Common myeloid progenitor, CD34-positive (primary cell): ENCODE measurements at regions not wholly inside any gene's neighbourhood (a gene's known extent, or its start where the extent isn't known, plus 50 kb on each side); places are given as distances from the start of the nearest gene placed in this dataset.

Source experiments
- CTCF ChIA-PET: fragments of 350-600 bp; sonication (Branson Sonifier 250); formaldehyde crosslinking; loops from one replicate; lab custom pipeline; 2021; ENCODE audit warnings: antibody characterized with exemption; lab: Charles Lee
- POLR2A ChIA-PET: fragments of 350-600 bp; sonication (Branson Sonifier 250); formaldehyde crosslinking; loops from one replicate; lab custom pipeline; 2021; ENCODE audit warnings: antibody characterized with exemption; lab: Charles Lee
- DNase-seq, 3 donors: peaks; one replicate each; pipeline versions ENCODE4 v3.0.0 to v3.0.0-alpha.2; 2013
- H3K27ac ChIP-seq, 2 experiments: 1 replicate in 1 of 2; 2 replicates in 1 of 2; pipeline ENCODE4 v1.7.0; 2013; ENCODE audit warnings: inconsistent platforms in 2 of 2, low read length in 2 of 2, mild to moderate bottlenecking in 2 of 2, low read depth in 1 of 2, moderate library complexity in 1 of 2; ENCODE audit not compliant: severe bottlenecking in 2 of 2, insufficient read depth in 1 of 2, poor library complexity in 1 of 2
- H3K27me3 ChIP-seq, 5 experiments: replicated peaks in 2 of 5; 1 replicate in 3 of 5; 2 replicates in 2 of 5; pipeline versions ENCODE4 v1.6.1 to v1.7.0; 2013; ENCODE audit warnings: low read length in 4 of 5, mild to moderate bottlenecking in 2 of 5, moderate library complexity in 2 of 5, inconsistent platforms in 1 of 5; ENCODE audit not compliant: insufficient read depth in 5 of 5, control insufficient read depth in 4 of 5
- H3K36me3 ChIP-seq, 4 experiments: 1 replicate in 2 of 4; 2 replicates in 2 of 4; pipeline versions ENCODE4 v1.6.1 to v1.7.0; 2013; ENCODE audit warnings: low read length in 3 of 4, control low read depth in 1 of 4, mild to moderate bottlenecking in 1 of 4; ENCODE audit not compliant: control insufficient read depth in 4 of 4, insufficient read depth in 4 of 4
- H3K4me1 ChIP-seq, 4 experiments: 1 replicate in 3 of 4; 2 replicates in 1 of 4; pipeline versions ENCODE4 v1.6.1 to v1.7.1; 2013; ENCODE audit warnings: low read length in 3 of 4, mild to moderate bottlenecking in 3 of 4, control low read depth in 1 of 4, inconsistent platforms in 1 of 4, moderate library complexity in 1 of 4; ENCODE audit not compliant: control insufficient read depth in 4 of 4, insufficient read depth in 4 of 4; ENCODE audit errors: control extremely low read depth in 1 of 4
- H3K4me3 ChIP-seq, 7 experiments: 1 replicate in 4 of 7; 2 replicates in 3 of 7; pipeline versions ENCODE4 v1.5.1 to v1.7.0; 2013; ENCODE audit warnings: mild to moderate bottlenecking in 7 of 7, low read length in 6 of 7, moderate library complexity in 6 of 7, inconsistent platforms in 2 of 7, low read depth in 2 of 7, control low read depth in 1 of 7; ENCODE audit not compliant: insufficient read depth in 4 of 7, control insufficient read depth in 1 of 7; ENCODE audit errors: extremely low read depth in 1 of 7
- H3K9me3 ChIP-seq, 5 experiments: 1 replicate in 4 of 5; 2 replicates in 1 of 5; pipeline versions ENCODE4 v1.6.1 to v1.7.1; 2013; ENCODE audit warnings: low read length in 4 of 5, mild to moderate bottlenecking in 2 of 5, inconsistent platforms in 1 of 5, low read depth in 1 of 5, moderate library complexity in 1 of 5; ENCODE audit not compliant: control insufficient read depth in 4 of 5, insufficient read depth in 2 of 5; ENCODE audit errors: control extremely low read depth in 1 of 5
- WGBS: methylation state at CpG from one replicate; pipeline ENCODE4 v1.1.5; 2013; ENCODE audit not compliant: insufficient coverage; 5-methylcytosine and 5-hydroxymethylcytosine counted together

DNA sequence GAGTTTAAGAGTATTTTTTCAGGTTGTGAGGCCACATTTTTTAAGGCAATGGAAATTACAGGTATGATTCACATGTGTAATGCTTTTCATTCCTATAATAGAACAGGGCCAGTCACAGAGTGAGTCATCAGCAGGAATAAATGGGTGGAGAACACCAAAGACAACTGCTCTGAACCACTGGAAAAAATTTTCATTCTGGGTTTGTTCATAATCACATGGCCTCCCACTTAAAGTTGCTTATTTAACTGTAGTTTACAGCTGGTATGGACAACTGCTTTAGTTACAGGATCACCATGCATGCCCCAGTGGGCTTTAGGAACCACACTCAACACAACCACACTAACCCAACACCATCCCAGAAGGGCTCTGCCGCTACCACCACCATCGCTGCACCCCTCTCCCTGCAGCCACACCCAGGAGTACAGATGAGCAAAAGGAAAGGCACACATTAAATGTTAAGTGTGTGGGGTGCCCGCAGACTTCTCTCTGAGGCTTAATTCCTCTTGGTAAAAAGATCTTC, 107.0 kb upstream of the DST start:
- ChIA-PET POLR2A (no interaction called here), CTCF (interaction anchor here (1.3 kb wide), 2 partner anchors 40 to 112 kb away, joined by 3 read pairs; no protein-coding TSS in a partner anchor)
- H3K4me3 ChIP-seq, result no peak overlapping the region
- no peak overlapping the region for H3K27ac ChIP-seq
- no peaks in the 10 kb centered on the region for H3K4me1 ChIP-seq
- no CpG with 5 or more reads among the region's 3 CpGs for WGBS
- no peaks in the 10 kb centered on the region for H3K27me3 ChIP-seq
- DNase-seq, result no peak
- H3K9me3 ChIP-seq, result no peaks in the 10 kb centered on the region
- H3K36me3 ChIP-seq, result no peaks in the 10 kb centered on the region

DNA sequence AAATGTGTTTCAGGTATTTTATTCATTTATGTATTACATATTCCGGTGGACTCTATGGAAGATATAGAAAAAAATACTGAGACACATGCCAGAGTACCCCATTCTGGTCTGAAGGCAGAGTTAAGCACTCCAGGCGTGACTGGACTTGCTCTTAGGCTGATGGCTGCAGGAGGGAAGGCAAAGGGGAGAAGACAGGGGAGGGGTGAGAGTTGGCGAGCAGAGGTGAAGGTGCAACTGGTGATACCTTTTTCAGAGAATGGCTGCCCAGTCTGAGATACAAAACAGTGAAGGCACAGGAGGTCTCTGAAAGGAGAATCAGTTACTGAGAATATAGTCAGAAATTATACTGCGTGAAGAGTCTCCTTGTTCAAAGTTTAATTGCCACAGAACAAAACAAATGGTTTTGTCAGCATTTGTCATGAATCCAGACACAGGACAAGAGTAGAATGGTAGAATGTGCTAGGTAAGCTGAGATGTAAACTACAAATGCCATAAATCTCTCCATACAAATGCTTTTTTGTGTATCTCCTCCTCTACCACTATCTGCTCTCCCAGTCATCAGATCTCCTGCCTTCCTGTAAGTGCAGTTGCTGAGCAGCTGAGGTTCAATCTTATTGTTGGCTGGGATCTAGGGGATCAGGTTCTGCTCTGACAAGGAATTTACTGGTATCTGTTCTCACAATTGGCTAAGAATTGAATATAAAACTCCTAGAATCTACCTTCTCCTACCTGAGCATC, 104.2 kb upstream of the DST start:
- DNase-seq, result no peak
- Histone ChIP-seq H3K4me1 (peaks cover 0 to 3% (median 1%) of the 10 kb centered on the region in 4 experiments), H3K27me3 (no peaks in the 10 kb centered on the region), H3K4me3 (no peak overlapping the region), H3K27ac (no peak overlapping the region), H3K9me3 (no peaks in the 10 kb centered on the region), H3K36me3 (no peaks in the 10 kb centered on the region)
- ChIA-PET POLR2A (interaction anchor here (0.6 kb wide), 1 partner anchor 20 kb away, joined by 4 read pairs; no protein-coding TSS in a partner anchor), CTCF (interaction anchor here (1.1 kb wide), 2 partner anchors 9 to 14 kb away, joined by 3 read pairs; no protein-coding TSS in a partner anchor)
- WGBS, result 97% methylated on average over 3 of the region's 4 CpGs

DNA sequence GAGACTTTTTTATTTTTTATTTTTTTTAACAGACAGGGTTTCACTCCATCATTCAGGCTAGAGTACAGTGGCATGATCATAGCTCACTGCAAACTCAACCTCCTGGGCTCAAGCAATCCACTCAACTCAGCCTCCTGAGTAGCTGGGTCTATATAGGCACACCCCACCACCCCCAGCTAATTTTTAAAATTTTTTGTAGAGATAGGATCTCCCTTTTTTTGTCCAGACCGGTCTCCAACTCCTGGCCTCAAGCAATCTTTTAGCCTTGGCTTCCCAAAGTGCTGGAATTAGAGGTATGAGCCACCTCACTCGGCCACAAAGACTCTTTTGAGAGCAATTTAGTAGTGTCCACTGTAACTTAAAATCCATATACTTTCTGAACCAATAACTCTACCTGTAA, 103.3 kb upstream of the DST start:
- no peak overlapping the region for H3K4me3 ChIP-seq
- WGBS, result 92% methylated on average over 2 of the region's 2 CpGs
- H3K9me3 ChIP-seq, result no peaks in the 10 kb centered on the region
- ChIA-PET CTCF (interaction anchor here (1.7 to 2.8 kb wide), 4 partner anchors 12 to 110 kb away, joined by 4 to 13 read pairs (median 10); no protein-coding TSS in a partner anchor), POLR2A (no interaction called here)
- DNase-seq, result no peak
- H3K27me3 ChIP-seq, result no peaks in the 10 kb centered on the region
- peaks cover 0 to 3% (median 1%) of the 10 kb centered on the region in 4 experiments for H3K4me1 ChIP-seq
- no peaks in the 10 kb centered on the region for H3K36me3 ChIP-seq
- H3K27ac ChIP-seq, result no peak overlapping the region

DNA sequence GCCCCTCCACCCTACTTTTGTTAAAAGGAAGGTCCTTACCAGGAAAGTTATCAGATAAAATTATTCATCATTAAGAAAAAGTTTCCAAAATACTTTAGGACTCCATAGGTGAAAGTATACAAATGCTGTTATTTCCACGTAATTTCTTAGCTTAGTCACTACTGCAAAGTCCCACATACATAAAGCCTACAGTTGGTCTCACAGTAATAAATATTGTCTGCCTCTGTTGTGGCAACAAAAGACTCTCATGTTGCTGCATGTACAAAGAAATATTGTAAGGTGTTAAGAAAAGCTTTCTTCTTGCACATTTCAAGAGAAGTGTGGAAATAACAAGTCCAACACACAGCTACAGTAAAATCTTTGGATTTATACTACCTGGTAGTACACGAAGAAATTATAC, 102.4 kb upstream of the DST start:
- Histone ChIP-seq H3K27ac (no peak overlapping the region), H3K36me3 (no peaks in the 10 kb centered on the region), H3K27me3 (no peaks in the 10 kb centered on the region), H3K4me3 (no peak overlapping the region), H3K4me1 (peaks cover 0 to 3% (median 1%) of the 10 kb centered on the region in 4 experiments), H3K9me3 (no peaks in the 10 kb centered on the region)
- DNase-seq, result no peak
- ChIA-PET CTCF (interaction anchor here (0.8 to 2.8 kb wide), 7 partner anchors 11 to 110 kb away, joined by 3 to 13 read pairs (median 4); no protein-coding TSS in a partner anchor), POLR2A (no interaction called here)
- 86% methylated on average over 1 of the region's 2 CpGs for WGBS

DNA sequence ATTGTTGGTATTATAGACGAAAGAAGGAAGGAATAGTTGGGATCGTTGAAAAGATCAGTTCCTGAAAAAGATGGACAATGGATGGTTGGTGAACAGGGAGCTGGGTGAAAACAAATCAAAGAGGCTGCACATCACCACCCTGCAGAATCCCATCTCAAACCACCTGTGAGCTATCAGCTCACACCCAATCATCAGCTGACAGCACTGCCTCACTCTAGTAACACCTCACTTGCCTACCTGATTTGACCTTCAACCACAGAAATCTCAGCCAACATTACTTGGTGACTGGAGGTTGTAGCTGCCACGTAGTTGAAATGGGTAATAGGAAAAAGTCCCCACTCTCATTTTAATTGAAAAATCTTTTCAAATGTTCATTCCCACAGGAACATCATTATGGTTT, 101.8 kb upstream of the DST start:
- Histone ChIP-seq H3K4me3 (no peak overlapping the region), H3K9me3 (no peaks in the 10 kb centered on the region), H3K27me3 (no peaks in the 10 kb centered on the region), H3K27ac (no peak overlapping the region), H3K4me1 (peaks cover 0 to 3% (median 1%) of the 10 kb centered on the region in 4 experiments), H3K36me3 (no peaks in the 10 kb centered on the region)
- DNase-seq, result no peak
- no CpG with 5 or more reads among the region's 3 CpGs for WGBS
- ChIA-PET CTCF (interaction anchor here (0.8 to 2.8 kb wide), 7 partner anchors 10 to 109 kb away, joined by 3 to 13 read pairs (median 4); no protein-coding TSS in a partner anchor), POLR2A (interaction anchor here (0.6 to 0.7 kb wide), 2 partner anchors 8 to 90 kb away, joined by 3 read pairs; no protein-coding TSS in a partner anchor)

DNA sequence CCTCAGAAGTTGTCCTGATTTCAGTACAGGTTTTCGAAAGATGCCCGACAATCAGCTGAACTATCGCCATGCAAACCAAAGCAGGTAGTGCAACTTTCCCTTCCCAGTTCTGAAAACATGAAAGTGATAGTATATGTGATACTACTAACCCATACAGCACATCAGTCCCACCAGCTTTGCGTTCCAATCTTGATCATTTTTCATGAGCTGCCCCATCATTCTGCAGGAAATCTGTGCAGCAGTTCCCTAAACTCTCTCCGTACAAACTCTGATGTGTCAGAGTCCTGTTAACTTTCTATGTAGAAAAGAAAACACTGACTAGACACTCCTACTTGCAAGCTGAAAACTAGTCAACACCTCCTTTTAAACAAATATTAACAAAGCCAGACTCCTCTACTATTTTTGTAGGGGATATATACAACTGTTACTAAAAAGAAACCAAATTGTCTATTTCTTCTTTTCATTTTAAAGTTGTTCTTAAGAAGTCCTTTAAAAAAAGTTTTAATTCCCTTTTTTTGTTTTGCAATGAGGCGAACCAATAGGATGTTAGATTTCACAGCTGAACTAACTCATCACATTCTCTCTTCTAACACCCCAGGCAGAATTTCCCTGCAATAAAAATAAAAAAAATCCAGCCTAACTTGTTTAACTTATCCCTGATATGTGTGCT, 99.6 kb upstream of the DST start:
- H3K4me3 ChIP-seq, result peak overlapping the region in 3 of 7 experiments; percentile 34 to 41 (median 40)
- H3K4me1 ChIP-seq, result peaks cover 0 to 3% (median 1%) of the 10 kb centered on the region in 4 experiments
- ChIA-PET POLR2A (no interaction called here), CTCF (interaction anchor here (0.7 to 1.4 kb wide), 6 partner anchors 14 to 144 kb away, joined by 3 to 7 read pairs (median 3); no protein-coding TSS in a partner anchor)
- H3K27me3 ChIP-seq, result no peaks in the 10 kb centered on the region
- H3K9me3 ChIP-seq, result no peaks in the 10 kb centered on the region
- no peak overlapping the region for H3K27ac ChIP-seq
- WGBS, result 0% methylated on average over 2 of the region's 6 CpGs
- no peak for DNase-seq
- no peaks in the 10 kb centered on the region for H3K36me3 ChIP-seq
